ENCODE measurements at regions not wholly inside any gene's neighbourhood (a gene's known extent, or its start where the extent isn't known, plus 50 kb on each side); places are given as distances from the start of the nearest gene placed in this dataset.

DNA sequence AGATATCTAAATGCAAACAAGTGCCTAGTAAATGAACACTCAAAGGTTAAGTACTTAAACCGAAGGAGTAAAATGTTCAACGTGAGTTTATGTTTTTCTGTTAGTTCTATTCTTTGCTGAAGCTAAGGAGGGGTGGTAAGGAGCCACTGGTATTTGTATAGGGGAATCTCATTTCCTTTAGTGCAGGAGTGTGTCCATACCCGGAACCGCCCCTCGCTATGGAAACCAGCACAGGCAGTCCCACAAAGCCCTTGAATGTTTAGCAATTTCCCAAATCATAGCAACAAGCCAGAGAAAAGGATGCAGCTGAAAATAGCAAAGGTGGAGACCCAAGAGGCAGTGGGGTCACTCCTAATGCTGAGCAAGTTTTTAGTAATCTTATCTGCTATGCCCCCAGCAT is 78.8 kb upstream of the STK32A start:
- H3K23ac ChIP-seq (ENCODE audit: low read length) = no peak overlapping the region
- no peak overlapping the region for H2BK120ac ChIP-seq (ENCODE audit: insufficient read depth, low read length, poor library complexity)
- no peaks in the 10 kb centered on the region for H3K27me3 ChIP-seq (ENCODE audit: insufficient read depth, low read length)
- no peaks in the 10 kb centered on the region for H3K4me1 ChIP-seq (ENCODE audit: control insufficient read depth in 1 of 2, insufficient read depth in 2 of 2, low read length in 2 of 2)
- H4K91ac ChIP-seq (ENCODE audit: low read depth, low read length) = no peak overlapping the region
- no peak overlapping the region for H4K8ac ChIP-seq (ENCODE audit: low read depth, low read length)
- no peak overlapping the region for H4K12ac ChIP-seq (ENCODE audit: low read depth, low read length)
- no peak overlapping the region for H2AK5ac ChIP-seq (ENCODE audit: low read length)
- no CpG with 5 or more reads among the region's 5 CpGs for WGBS (ENCODE audit: extremely low coverage, insufficient coverage, insufficient read length)
- H3K14ac ChIP-seq (ENCODE audit: low read length) = no peak overlapping the region
- H2BK12ac ChIP-seq (ENCODE audit: low read length) = no peak overlapping the region
- DNase-seq = no peak
- no peaks in the 10 kb centered on the region for H3K79me2 ChIP-seq (ENCODE audit: control insufficient read depth, insufficient read depth, low read length, poor library complexity)
- no peak overlapping the region for H2BK5ac ChIP-seq (ENCODE audit: low read depth, low read length, poor library complexity)
- no peaks in the 10 kb centered on the region for H3K36me3 ChIP-seq (ENCODE audit: control insufficient read depth in 1 of 2, insufficient read depth in 2 of 2, low read length in 2 of 2)
- H3K27ac ChIP-seq (ENCODE audit: low read depth, low read length) = no peak overlapping the region
- H3K4me3 ChIP-seq (ENCODE audit: low read depth, low read length) = no peak overlapping the region
- no peak overlapping the region for H3K4ac ChIP-seq (ENCODE audit: low read depth, low read length)
- H3K9me3 ChIP-seq (ENCODE audit: insufficient read depth, low read depth, low read length) = no peaks in the 10 kb centered on the region
- H3K79me1 ChIP-seq (ENCODE audit: low read length) = no peaks in the 10 kb centered on the region
- H3K4me2 ChIP-seq (ENCODE audit: low read length) = no peak overlapping the region
- H2AFZ ChIP-seq (ENCODE audit: insufficient read depth, low read length, poor library complexity) = no peak overlapping the region
- no peak overlapping the region for H3K18ac ChIP-seq (ENCODE audit: low read length)
- no peak overlapping the region for H3K9ac ChIP-seq (ENCODE audit: low read length)

DNA sequence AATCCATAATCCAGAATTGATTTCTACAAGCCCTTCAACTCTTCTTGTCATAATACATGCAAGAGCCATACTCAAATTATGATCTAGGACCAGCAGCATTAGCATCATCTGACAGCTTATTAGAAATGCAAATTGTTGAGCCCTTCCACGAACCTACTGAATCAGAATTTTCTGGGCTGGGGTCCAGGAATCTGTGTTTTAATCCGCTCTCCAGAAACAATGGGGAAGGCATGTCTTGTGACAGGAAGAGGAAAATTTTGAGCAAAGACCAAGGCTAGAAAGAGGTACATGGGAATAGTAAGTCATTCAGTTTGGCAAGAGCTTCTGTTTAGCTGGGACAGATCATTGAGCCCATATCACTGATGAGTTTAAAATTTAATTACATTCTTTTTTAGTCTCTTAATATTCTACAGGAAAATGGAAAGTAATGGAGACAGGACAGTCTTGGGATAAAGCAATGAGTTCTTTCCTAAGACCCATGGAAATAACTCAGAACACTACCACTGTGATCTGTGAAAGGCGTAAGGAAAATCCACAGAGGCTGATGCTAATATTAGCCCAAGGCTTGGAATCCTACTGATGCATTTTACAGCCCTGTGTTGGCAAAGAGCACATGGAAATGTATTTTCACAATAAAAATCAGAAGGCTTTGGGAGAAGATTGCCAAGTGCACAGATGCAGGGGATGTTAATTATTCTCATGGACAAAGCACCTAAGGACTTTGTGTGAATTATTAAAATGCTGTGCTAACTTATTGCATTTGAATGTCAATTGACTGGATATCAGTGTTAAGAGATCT is 73.7 kb upstream of the STK32A start:
- Histone ChIP-seq H3K9ac (ENCODE audit: low read length) (no peak overlapping the region), H2BK12ac (ENCODE audit: low read length) (no peak overlapping the region), H2AFZ (ENCODE audit: insufficient read depth, low read length, poor library complexity) (no peak overlapping the region), H4K8ac (ENCODE audit: low read depth, low read length) (no peak overlapping the region), H3K9me3 (ENCODE audit: insufficient read depth, low read depth, low read length) (no peaks in the 10 kb centered on the region), H3K4me1 (ENCODE audit: control insufficient read depth in 1 of 2, insufficient read depth in 2 of 2, low read length in 2 of 2) (no peaks in the 10 kb centered on the region), H3K23ac (ENCODE audit: low read length) (no peak overlapping the region), H4K12ac (ENCODE audit: low read depth, low read length) (no peak overlapping the region), H4K91ac (ENCODE audit: low read depth, low read length) (no peak overlapping the region), H2AK5ac (ENCODE audit: low read length) (no peak overlapping the region), H3K79me2 (ENCODE audit: control insufficient read depth, insufficient read depth, low read length, poor library complexity) (no peaks in the 10 kb centered on the region), H3K4me2 (ENCODE audit: low read length) (no peak overlapping the region), H2BK5ac (ENCODE audit: low read depth, low read length, poor library complexity) (no peak overlapping the region), H2BK120ac (ENCODE audit: insufficient read depth, low read length, poor library complexity) (no peak overlapping the region), H3K14ac (ENCODE audit: low read length) (no peak overlapping the region), H3K27ac (ENCODE audit: low read depth, low read length) (no peak overlapping the region), H3K27me3 (ENCODE audit: insufficient read depth, low read length) (no peaks in the 10 kb centered on the region), H3K4ac (ENCODE audit: low read depth, low read length) (no peak overlapping the region), H3K36me3 (ENCODE audit: control insufficient read depth in 1 of 2, insufficient read depth in 2 of 2, low read length in 2 of 2) (no peaks in the 10 kb centered on the region), H3K4me3 (ENCODE audit: low read depth, low read length) (no peak overlapping the region), H3K79me1 (ENCODE audit: low read length) (no peaks in the 10 kb centered on the region), H3K18ac (ENCODE audit: low read length) (no peak overlapping the region)
- no peak for DNase-seq
- WGBS (ENCODE audit: extremely low coverage, insufficient coverage, insufficient read length) = no CpG with 5 or more reads among the region's 3 CpGs

- H3K79me1 ChIP-seq (ENCODE audit: low read length) = no peaks in the 10 kb centered on the region
- H3K27ac ChIP-seq (ENCODE audit: low read depth, low read length) = no peak overlapping the region
- no CpG with 5 or more reads among the region's 7 CpGs for WGBS (ENCODE audit: extremely low coverage, insufficient coverage, insufficient read length)
- no peaks in the 10 kb centered on the region for H3K27me3 ChIP-seq (ENCODE audit: insufficient read depth, low read length)
- no peak overlapping the region for H4K12ac ChIP-seq (ENCODE audit: low read depth, low read length)
- H4K8ac ChIP-seq (ENCODE audit: low read depth, low read length) = no peak overlapping the region
- no peak overlapping the region for H3K4me3 ChIP-seq (ENCODE audit: low read depth, low read length)
- no peak overlapping the region for H2BK120ac ChIP-seq (ENCODE audit: insufficient read depth, low read length, poor library complexity)
- DNase-seq = no peak
- H3K23ac ChIP-seq (ENCODE audit: low read length) = no peak overlapping the region
- no peaks in the 10 kb centered on the region for H3K36me3 ChIP-seq (ENCODE audit: control insufficient read depth in 1 of 2, insufficient read depth in 2 of 2, low read length in 2 of 2)
- H2AK5ac ChIP-seq (ENCODE audit: low read length) = no peak overlapping the region
- no peaks in the 10 kb centered on the region for H3K9me3 ChIP-seq (ENCODE audit: insufficient read depth, low read depth, low read length)
- H3K4ac ChIP-seq (ENCODE audit: low read depth, low read length) = no peak overlapping the region
- H3K4me2 ChIP-seq (ENCODE audit: low read length) = no peak overlapping the region
- no peak overlapping the region for H2BK5ac ChIP-seq (ENCODE audit: low read depth, low read length, poor library complexity)
- no peak overlapping the region for H3K18ac ChIP-seq (ENCODE audit: low read length)
- no peak overlapping the region for H2BK12ac ChIP-seq (ENCODE audit: low read length)
- no peak overlapping the region for H3K9ac ChIP-seq (ENCODE audit: low read length)
- no peaks in the 10 kb centered on the region for H3K4me1 ChIP-seq (ENCODE audit: control insufficient read depth in 1 of 2, insufficient read depth in 2 of 2, low read length in 2 of 2)
- H2AFZ ChIP-seq (ENCODE audit: insufficient read depth, low read length, poor library complexity) = no peak overlapping the region
- H4K91ac ChIP-seq (ENCODE audit: low read depth, low read length) = no peak overlapping the region
- no peak overlapping the region for H3K14ac ChIP-seq (ENCODE audit: low read length)
- no peaks in the 10 kb centered on the region for H3K79me2 ChIP-seq (ENCODE audit: control insufficient read depth, insufficient read depth, low read length, poor library complexity)
These were observed 72.1 kb upstream of the STK32A start for GRCh38 chr5:147162740-147163139.

DNA sequence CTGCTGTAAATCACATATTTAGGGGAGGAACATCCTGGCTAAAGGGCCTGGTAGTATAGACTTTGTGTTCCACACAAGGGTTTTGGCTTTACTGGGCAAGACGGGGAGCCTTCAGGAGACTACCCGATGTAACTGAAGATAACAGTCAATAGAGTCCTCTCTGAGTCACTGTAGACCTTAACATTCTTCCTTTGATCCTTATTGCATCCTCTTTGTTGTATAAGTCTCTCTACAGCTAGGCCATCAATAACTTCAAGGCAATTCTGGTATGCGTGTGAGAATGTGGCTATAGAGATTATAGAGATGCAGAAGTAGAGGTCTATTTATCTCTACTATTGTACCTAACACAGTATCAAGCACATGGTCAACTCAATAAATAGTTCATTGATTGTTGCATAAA is 67.3 kb upstream of the STK32A start:
- no peak overlapping the region for H3K27ac ChIP-seq (ENCODE audit: low read depth, low read length)
- no peak overlapping the region for H3K14ac ChIP-seq (ENCODE audit: low read length)
- H3K4me2 ChIP-seq (ENCODE audit: low read length) = no peak overlapping the region
- no peak overlapping the region for H2AK5ac ChIP-seq (ENCODE audit: low read length)
- H3K79me2 ChIP-seq (ENCODE audit: control insufficient read depth, insufficient read depth, low read length, poor library complexity) = no peaks in the 10 kb centered on the region
- no peaks in the 10 kb centered on the region for H3K36me3 ChIP-seq (ENCODE audit: control insufficient read depth in 1 of 2, insufficient read depth in 2 of 2, low read length in 2 of 2)
- H2BK5ac ChIP-seq (ENCODE audit: low read depth, low read length, poor library complexity) = no peak overlapping the region
- H3K27me3 ChIP-seq (ENCODE audit: insufficient read depth, low read length) = no peaks in the 10 kb centered on the region
- no peaks in the 10 kb centered on the region for H3K9me3 ChIP-seq (ENCODE audit: insufficient read depth, low read depth, low read length)
- no peak overlapping the region for H2BK120ac ChIP-seq (ENCODE audit: insufficient read depth, low read length, poor library complexity)
- no peak for DNase-seq
- no peak overlapping the region for H2BK12ac ChIP-seq (ENCODE audit: low read length)
- H3K79me1 ChIP-seq (ENCODE audit: low read length) = no peaks in the 10 kb centered on the region
- H4K91ac ChIP-seq (ENCODE audit: low read depth, low read length) = no peak overlapping the region
- H3K4ac ChIP-seq (ENCODE audit: low read depth, low read length) = no peak overlapping the region
- no peak overlapping the region for H3K9ac ChIP-seq (ENCODE audit: low read length)
- no peak overlapping the region for H4K8ac ChIP-seq (ENCODE audit: low read depth, low read length)
- no peak overlapping the region for H3K18ac ChIP-seq (ENCODE audit: low read length)
- no CpG with 5 or more reads among the region's 3 CpGs for WGBS (ENCODE audit: extremely low coverage, insufficient coverage, insufficient read length)
- H2AFZ ChIP-seq (ENCODE audit: insufficient read depth, low read length, poor library complexity) = no peak overlapping the region
- H4K12ac ChIP-seq (ENCODE audit: low read depth, low read length) = no peak overlapping the region
- no peak overlapping the region for H3K4me3 ChIP-seq (ENCODE audit: low read depth, low read length)
- H3K4me1 ChIP-seq (ENCODE audit: control insufficient read depth in 1 of 2, insufficient read depth in 2 of 2, low read length in 2 of 2) = no peaks in the 10 kb centered on the region
- H3K23ac ChIP-seq (ENCODE audit: low read length) = no peak overlapping the region

Data from trophoblast cell (in vitro differentiated cells and primary cell).